ENCODE measurements at regions not wholly inside any gene's neighbourhood (a gene's known extent, or its start where the extent isn't known, plus 50 kb on each side); places are given as distances from the start of the nearest gene placed in this dataset.

- TF ChIP-seq, protein P1, sequence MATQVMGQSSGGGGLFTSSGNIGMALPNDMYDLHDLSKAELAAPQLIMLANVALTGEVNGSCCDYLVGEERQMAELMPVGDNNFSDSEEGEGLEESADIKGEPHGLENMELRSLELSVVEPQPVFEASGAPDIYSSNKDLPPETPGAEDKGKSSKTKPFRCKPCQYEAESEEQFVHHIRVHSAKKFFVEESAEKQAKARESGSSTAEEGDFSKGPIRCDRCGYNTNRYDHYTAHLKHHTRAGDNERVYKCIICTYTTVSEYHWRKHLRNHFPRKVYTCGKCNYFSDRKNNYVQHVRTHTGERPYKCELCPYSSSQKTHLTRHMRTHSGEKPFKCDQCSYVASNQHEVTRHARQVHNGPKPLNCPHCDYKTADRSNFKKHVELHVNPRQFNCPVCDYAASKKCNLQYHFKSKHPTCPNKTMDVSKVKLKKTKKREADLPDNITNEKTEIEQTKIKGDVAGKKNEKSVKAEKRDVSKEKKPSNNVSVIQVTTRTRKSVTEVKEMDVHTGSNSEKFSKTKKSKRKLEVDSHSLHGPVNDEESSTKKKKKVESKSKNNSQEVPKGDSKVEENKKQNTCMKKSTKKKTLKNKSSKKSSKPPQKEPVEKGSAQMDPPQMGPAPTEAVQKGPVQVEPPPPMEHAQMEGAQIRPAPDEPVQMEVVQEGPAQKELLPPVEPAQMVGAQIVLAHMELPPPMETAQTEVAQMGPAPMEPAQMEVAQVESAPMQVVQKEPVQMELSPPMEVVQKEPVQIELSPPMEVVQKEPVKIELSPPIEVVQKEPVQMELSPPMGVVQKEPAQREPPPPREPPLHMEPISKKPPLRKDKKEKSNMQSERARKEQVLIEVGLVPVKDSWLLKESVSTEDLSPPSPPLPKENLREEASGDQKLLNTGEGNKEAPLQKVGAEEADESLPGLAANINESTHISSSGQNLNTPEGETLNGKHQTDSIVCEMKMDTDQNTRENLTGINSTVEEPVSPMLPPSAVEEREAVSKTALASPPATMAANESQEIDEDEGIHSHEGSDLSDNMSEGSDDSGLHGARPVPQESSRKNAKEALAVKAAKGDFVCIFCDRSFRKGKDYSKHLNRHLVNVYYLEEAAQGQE (IDR thresholded peaks at IDR 0.05; ENCODE audit: insufficient read depth in 1 of 2, low read depth in 2 of 2, low read length in 2 of 2): no peak
- TF ChIP-seq SIN3A (IDR thresholded peaks at IDR 0.05; ENCODE audit: borderline replicate concordance, insufficient read depth, low read length) (no peak), POLR2AphosphoS5 (IDR thresholded peaks at IDR 0.05; ENCODE audit: low read depth, low read length) (no peak)
These were observed 292.7 kb upstream of the CXCR4 start for GRCh38 chr2:136410673-136411072.
